ENCODE measurements at regions not wholly inside any gene's neighbourhood (a gene's known extent, or its start where the extent isn't known, plus 50 kb on each side); places are given as distances from the start of the nearest gene placed in this dataset.

DNA sequence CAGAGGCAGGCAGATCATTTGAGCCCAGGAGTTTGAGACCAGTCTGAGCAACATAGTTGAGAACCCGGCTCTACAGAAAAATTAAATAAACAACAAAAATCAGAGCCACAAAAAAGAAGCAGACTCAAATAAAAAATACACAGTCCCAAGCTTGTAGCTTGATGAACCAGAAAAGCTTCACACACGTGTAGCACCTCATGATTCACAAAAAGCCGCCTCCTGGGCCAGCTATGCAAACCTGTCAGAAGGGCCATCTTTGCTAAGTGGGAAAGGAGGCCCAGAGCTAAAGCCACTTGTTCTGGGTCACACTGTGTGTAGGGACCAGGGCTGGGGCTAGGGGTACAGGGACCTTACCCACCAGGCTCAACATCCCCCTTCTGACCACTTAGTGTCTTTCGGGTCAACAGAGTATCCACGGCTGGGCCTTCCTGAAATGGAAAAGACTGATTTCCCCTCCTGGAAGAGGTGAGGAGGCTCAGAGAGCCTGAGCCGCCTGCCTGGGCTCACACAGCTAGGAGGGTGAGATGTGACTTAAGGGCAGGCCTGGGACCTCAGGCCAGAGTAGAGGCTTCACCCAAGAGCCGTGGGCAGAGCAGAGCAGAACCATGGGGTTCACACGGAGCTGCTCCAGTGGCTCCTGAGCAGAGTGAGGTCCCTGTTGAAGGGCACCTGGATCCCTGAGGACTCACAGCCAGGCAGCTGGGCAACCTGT is 269.6 kb downstream of the PARN start:
- TF ChIP-seq, protein P1, sequence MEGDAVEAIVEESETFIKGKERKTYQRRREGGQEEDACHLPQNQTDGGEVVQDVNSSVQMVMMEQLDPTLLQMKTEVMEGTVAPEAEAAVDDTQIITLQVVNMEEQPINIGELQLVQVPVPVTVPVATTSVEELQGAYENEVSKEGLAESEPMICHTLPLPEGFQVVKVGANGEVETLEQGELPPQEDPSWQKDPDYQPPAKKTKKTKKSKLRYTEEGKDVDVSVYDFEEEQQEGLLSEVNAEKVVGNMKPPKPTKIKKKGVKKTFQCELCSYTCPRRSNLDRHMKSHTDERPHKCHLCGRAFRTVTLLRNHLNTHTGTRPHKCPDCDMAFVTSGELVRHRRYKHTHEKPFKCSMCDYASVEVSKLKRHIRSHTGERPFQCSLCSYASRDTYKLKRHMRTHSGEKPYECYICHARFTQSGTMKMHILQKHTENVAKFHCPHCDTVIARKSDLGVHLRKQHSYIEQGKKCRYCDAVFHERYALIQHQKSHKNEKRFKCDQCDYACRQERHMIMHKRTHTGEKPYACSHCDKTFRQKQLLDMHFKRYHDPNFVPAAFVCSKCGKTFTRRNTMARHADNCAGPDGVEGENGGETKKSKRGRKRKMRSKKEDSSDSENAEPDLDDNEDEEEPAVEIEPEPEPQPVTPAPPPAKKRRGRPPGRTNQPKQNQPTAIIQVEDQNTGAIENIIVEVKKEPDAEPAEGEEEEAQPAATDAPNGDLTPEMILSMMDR (IDR thresholded peaks at IDR 0.05), result no peak
- TF ChIP-seq POLR2AphosphoS5 (IDR thresholded peaks at IDR 0.05) (no peak), POLR2A (IDR thresholded peaks at IDR 0.05; ENCODE audit: low read depth) (no peak), EP300 (IDR thresholded peaks at IDR 0.05) (no peak)
